SK-N-MC (cell line): ENCODE measurements at regions not wholly inside any gene's neighbourhood (a gene's known extent, or its start where the extent isn't known, plus 50 kb on each side); places are given as distances from the start of the nearest gene placed in this dataset.

Experiments
- EZH2 ChIP-seq: fragments of 200-600 bp; sonication (generic); IDR thresholded peaks from one replicate; pipeline ENCODE4 v1.6.1; 2017; ENCODE audit warnings: antibody characterized with exemption
- FOXP2 ChIP-seq: optimal IDR thresholded peaks from 2 replicates; pipeline ENCODE3; 2011; ENCODE audit warnings: mild to moderate bottlenecking, moderate library complexity; ENCODE audit not compliant: insufficient read depth; ENCODE audit errors: extremely low read length, control extremely low read depth
- POLR2AphosphoS5 ChIP-seq: IDR thresholded peaks from 2 replicates; pipeline ENCODE4 v1.6.1; 2012; ENCODE audit warnings: mild to moderate bottlenecking, low read depth, low read length, borderline replicate concordance

DNA sequence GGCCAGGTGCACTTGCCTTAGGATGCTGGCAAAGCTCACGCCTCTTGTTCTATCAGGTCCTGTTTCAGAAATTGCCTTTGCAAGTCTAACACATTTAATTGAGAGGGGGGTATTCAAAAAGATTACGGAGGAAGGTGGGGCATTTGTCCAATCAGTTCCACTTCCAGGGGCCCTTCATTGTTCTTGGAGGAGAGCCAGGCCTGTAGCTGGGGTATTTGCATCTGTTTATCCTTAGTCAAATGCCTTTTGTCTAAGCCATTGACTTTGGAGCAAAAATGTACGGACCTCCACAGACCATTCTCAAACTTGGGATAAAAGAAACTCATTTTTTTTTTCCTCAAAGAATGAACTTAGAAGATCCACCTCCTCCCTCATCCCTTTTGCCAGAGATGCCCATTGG lies 582.0 kb downstream of the BCL11B start:
- TF ChIP-seq EZH2 (no peak), POLR2AphosphoS5 (no peak), FOXP2 (no peak)
